Neural cell (in vitro differentiated cells): ENCODE measurements at regions not wholly inside any gene's neighbourhood (a gene's known extent, or its start where the extent isn't known, plus 50 kb on each side); places are given as distances from the start of the nearest gene placed in this dataset.

Source experiments
- H2AFZ ChIP-seq: fragments of 200-600, 300-800 bp; sonication (generic), shearing (Covaris generic); 2 replicates; pipeline ENCODE4 v1.6.0; 2014; ENCODE audit warnings: low read depth, mild to moderate bottlenecking, antibody characterized with exemption, low read length, moderate library complexity
- H3F3A ChIP-seq: fragments of 200-600 bp; shearing (Covaris generic); 2 replicates; pipeline ENCODE4 v1.6.1; 2016; ENCODE audit warnings: mild to moderate bottlenecking, moderate library complexity, mixed read lengths, antibody characterized with exemption, low read length; ENCODE audit not compliant: insufficient read depth, poor library complexity, severe bottlenecking
- H3K27ac ChIP-seq: fragments of 200-600, 300-800 bp; sonication (generic), shearing (Covaris generic); 2 replicates; pipeline ENCODE4 v1.5.1; 2014; ENCODE audit warnings: mild to moderate bottlenecking, low read length, moderate library complexity
- H3K27me3 ChIP-seq: fragments of 300-800, 200-600 bp; sonication (generic), shearing (Covaris generic); 2 replicates; pipeline ENCODE4 v1.6.0; 2014; ENCODE audit warnings: mild to moderate bottlenecking, low read depth, low read length, moderate library complexity; ENCODE audit not compliant: insufficient read depth
- H3K36me3 ChIP-seq: fragments of 300-800, 200-600 bp; sonication (generic), shearing (Covaris generic); 2 replicates; pipeline ENCODE4 v1.5.1; 2014; ENCODE audit warnings: mild to moderate bottlenecking, antibody characterized with exemption, low read length, moderate library complexity; ENCODE audit not compliant: insufficient read depth
- H3K4me2 ChIP-seq: fragments of 300-800, 200-600 bp; sonication (generic), shearing (Covaris generic); 2 replicates; pipeline ENCODE4 v1.6.0; 2014; ENCODE audit warnings: mild to moderate bottlenecking, low read length
- H3K4me3 ChIP-seq: fragments of 300-800, 200-600 bp; sonication (generic), shearing (Covaris generic); 2 replicates; pipeline ENCODE4 v1.5.1; 2014; ENCODE audit warnings: mild to moderate bottlenecking, low read length, moderate library complexity
- H3K79me2 ChIP-seq: fragments of 200-600 bp; shearing (Covaris generic); replicated peaks from 2 replicates; pipeline ENCODE4 v1.6.0; 2014; ENCODE audit warnings: mild to moderate bottlenecking, low read length, moderate library complexity; ENCODE audit not compliant: insufficient read depth
- H3K9ac ChIP-seq: fragments of 300-800, 200-600 bp; sonication (generic), shearing (Covaris generic); 2 replicates; pipeline ENCODE4 v1.6.1; 2016; ENCODE audit warnings: mild to moderate bottlenecking, low read length, mixed read lengths
- H3K9me2 ChIP-seq: fragments of 200-600 bp; shearing (Covaris generic); 2 replicates; pipeline ENCODE4 v1.6.1; 2016; ENCODE audit warnings: mild to moderate bottlenecking, low read length, mixed read lengths; ENCODE audit not compliant: insufficient read depth
- H3K9me3 ChIP-seq: fragments of 200-600, 300-800 bp; sonication (generic), shearing (Covaris generic); 2 replicates; pipeline ENCODE4 v1.6.1; 2016; ENCODE audit warnings: mild to moderate bottlenecking, mixed run types, low read length, moderate library complexity, mixed read lengths
- H4K20me1 ChIP-seq: fragments of 200-600 bp; shearing (Covaris generic); 2 replicates; pipeline ENCODE4 v1.6.1; 2016; ENCODE audit warnings: mild to moderate bottlenecking, mixed run types; ENCODE audit not compliant: insufficient read depth
- EP300 ChIP-seq: fragments of 450-650 bp; conservative IDR thresholded peaks from 2 replicates; pipeline ENCODE4 v1.6.1; 2014; ENCODE audit warnings: antibody characterized with exemption, mild to moderate bottlenecking, moderate library complexity; ENCODE audit not compliant: poor library complexity, severe bottlenecking
- EZH2 ChIP-seq: fragments of 200-600, 300-800 bp; shearing (Covaris generic), sonication (generic); IDR thresholded peaks from 2 replicates; pipeline ENCODE4 v1.6.1; 2014; ENCODE audit warnings: antibody characterized with exemption, low read length, borderline replicate concordance, mild to moderate bottlenecking; ENCODE audit not compliant: insufficient read depth, poor library complexity, severe bottlenecking
- MXI1 ChIP-seq: fragments of 450-650 bp; conservative IDR thresholded peaks from 2 replicates; pipeline ENCODE4 v1.6.1; 2014; ENCODE audit warnings: antibody characterized with exemption, mild to moderate bottlenecking; ENCODE audit not compliant: poor library complexity, severe bottlenecking
- POLR2AphosphoS5 ChIP-seq: IDR thresholded peaks from 2 replicates; pipeline ENCODE4 v1.6.1; 2012
- RAD21 ChIP-seq: fragments of 450-650 bp; conservative IDR thresholded peaks from 2 replicates; pipeline ENCODE4 v1.6.1; 2014; ENCODE audit warnings: antibody characterized with exemption, mild to moderate bottlenecking, moderate library complexity
- SMC3 ChIP-seq: fragments of 450-650 bp; conservative IDR thresholded peaks from 2 replicates; pipeline ENCODE4 v1.6.1; 2014; ENCODE audit warnings: antibody characterized with exemption, mild to moderate bottlenecking, moderate library complexity; ENCODE audit not compliant: poor library complexity
- TAF1 ChIP-seq: IDR thresholded peaks from 2 replicates; pipeline ENCODE4 v1.6.1; 2012; ENCODE audit warnings: low read depth
- TF ChIP-seq, protein P1 (sequence below): fragments of 450-650 bp; IDR thresholded peaks from 2 replicates; pipeline ENCODE4 v1.5.1; 2014; ENCODE audit warnings: antibody characterized with exemption, mild to moderate bottlenecking, moderate library complexity; ENCODE audit not compliant: poor library complexity, severe bottlenecking
- TF ChIP-seq, protein P2 (sequence below): IDR thresholded peaks from 2 replicates; pipeline ENCODE4 v1.6.1; 2012; ENCODE audit warnings: borderline replicate concordance

DNA sequence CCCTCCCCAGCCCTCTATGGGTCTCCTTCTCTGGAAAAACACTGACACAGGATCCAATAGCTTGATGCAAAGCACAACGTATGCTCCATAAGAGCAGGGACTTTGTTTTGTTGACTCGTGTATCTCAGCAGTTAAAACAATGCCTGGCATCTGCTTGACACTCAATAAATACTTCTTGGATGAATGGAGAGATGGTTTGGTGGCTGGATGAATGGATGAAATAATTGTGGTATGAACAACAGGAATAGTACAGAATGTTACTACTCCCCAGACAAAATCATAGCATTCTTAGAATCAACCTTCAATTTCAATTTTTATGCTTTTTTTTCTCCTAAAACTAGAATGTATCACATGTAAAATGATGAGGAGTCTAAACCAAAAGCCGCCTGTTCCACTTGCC is 57.4 kb downstream of the KCNE4 start:
- Histone ChIP-seq H3K9me2 (no peaks in the 10 kb centered on the region), H2AFZ (no peak overlapping the region), H3K27ac (no peak overlapping the region), H3K4me3 (no peak overlapping the region), H3F3A (no peaks in the 10 kb centered on the region), H3K9ac (no peak overlapping the region), H3K4me2 (no peak overlapping the region), H3K9me3 (no peaks in the 10 kb centered on the region), H3K79me2 (no peaks in the 10 kb centered on the region), H4K20me1 (no peaks in the 10 kb centered on the region), H3K36me3 (no peaks in the 10 kb centered on the region), H3K27me3 (no peaks in the 10 kb centered on the region)
- TF ChIP-seq, protein P1, sequence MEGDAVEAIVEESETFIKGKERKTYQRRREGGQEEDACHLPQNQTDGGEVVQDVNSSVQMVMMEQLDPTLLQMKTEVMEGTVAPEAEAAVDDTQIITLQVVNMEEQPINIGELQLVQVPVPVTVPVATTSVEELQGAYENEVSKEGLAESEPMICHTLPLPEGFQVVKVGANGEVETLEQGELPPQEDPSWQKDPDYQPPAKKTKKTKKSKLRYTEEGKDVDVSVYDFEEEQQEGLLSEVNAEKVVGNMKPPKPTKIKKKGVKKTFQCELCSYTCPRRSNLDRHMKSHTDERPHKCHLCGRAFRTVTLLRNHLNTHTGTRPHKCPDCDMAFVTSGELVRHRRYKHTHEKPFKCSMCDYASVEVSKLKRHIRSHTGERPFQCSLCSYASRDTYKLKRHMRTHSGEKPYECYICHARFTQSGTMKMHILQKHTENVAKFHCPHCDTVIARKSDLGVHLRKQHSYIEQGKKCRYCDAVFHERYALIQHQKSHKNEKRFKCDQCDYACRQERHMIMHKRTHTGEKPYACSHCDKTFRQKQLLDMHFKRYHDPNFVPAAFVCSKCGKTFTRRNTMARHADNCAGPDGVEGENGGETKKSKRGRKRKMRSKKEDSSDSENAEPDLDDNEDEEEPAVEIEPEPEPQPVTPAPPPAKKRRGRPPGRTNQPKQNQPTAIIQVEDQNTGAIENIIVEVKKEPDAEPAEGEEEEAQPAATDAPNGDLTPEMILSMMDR: no peak
- TF ChIP-seq POLR2AphosphoS5: no peak
- no peak for TF ChIP-seq SMC3
- no peak for TF ChIP-seq TAF1
- no peak for TF ChIP-seq EP300
- no peak for TF ChIP-seq EZH2
- TF ChIP-seq, protein P2, sequence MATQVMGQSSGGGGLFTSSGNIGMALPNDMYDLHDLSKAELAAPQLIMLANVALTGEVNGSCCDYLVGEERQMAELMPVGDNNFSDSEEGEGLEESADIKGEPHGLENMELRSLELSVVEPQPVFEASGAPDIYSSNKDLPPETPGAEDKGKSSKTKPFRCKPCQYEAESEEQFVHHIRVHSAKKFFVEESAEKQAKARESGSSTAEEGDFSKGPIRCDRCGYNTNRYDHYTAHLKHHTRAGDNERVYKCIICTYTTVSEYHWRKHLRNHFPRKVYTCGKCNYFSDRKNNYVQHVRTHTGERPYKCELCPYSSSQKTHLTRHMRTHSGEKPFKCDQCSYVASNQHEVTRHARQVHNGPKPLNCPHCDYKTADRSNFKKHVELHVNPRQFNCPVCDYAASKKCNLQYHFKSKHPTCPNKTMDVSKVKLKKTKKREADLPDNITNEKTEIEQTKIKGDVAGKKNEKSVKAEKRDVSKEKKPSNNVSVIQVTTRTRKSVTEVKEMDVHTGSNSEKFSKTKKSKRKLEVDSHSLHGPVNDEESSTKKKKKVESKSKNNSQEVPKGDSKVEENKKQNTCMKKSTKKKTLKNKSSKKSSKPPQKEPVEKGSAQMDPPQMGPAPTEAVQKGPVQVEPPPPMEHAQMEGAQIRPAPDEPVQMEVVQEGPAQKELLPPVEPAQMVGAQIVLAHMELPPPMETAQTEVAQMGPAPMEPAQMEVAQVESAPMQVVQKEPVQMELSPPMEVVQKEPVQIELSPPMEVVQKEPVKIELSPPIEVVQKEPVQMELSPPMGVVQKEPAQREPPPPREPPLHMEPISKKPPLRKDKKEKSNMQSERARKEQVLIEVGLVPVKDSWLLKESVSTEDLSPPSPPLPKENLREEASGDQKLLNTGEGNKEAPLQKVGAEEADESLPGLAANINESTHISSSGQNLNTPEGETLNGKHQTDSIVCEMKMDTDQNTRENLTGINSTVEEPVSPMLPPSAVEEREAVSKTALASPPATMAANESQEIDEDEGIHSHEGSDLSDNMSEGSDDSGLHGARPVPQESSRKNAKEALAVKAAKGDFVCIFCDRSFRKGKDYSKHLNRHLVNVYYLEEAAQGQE: no peak
- no peak for TF ChIP-seq RAD21
- TF ChIP-seq MXI1: no peak

DNA sequence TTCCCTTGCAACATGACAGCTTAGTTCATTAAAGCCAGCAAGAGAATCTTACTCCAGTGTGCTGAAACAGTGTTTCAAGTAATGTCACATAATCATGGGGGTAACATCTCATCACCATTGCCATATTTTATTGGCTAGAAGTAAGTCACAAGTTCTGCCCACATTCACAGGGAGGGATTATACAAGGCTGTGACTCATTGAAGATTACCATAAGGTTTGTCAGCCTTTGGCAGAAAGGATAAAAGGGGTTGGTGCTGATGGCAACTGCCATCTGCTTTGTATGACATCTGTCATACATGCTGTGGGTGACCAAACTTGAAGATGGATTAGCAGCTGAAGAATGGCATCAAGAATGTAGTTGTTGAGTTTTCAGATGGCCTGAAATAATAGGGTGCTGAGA is 61.2 kb downstream of the KCNE4 start:
- no peak overlapping the region for H3K27ac ChIP-seq
- H3K4me3 ChIP-seq: no peak overlapping the region
- H3K36me3 ChIP-seq: no peaks in the 10 kb centered on the region
- H3K9ac ChIP-seq: no peak overlapping the region
- H2AFZ ChIP-seq: no peak overlapping the region
- H3K9me3 ChIP-seq: no peaks in the 10 kb centered on the region
- no peaks in the 10 kb centered on the region for H3K79me2 ChIP-seq
- TF ChIP-seq EZH2 (no peak), SMC3 (no peak), MXI1 (no peak), POLR2AphosphoS5 (no peak), TAF1 (no peak), EP300 (no peak), RAD21 (no peak)
- TF ChIP-seq, protein P2: no peak
- TF ChIP-seq, protein P1: no peak
- H3K4me2 ChIP-seq: no peak overlapping the region
- no peaks in the 10 kb centered on the region for H4K20me1 ChIP-seq
- H3F3A ChIP-seq: no peaks in the 10 kb centered on the region
- no peaks in the 10 kb centered on the region for H3K27me3 ChIP-seq
- H3K9me2 ChIP-seq: no peaks in the 10 kb centered on the region
